HG03432 (cell line): ENCODE measurements at regions not wholly inside any gene's neighbourhood (a gene's known extent, or its start where the extent isn't known, plus 50 kb on each side); places are given as distances from the start of the nearest gene placed in this dataset.

Source experiments
- ATAC-seq: cut with Tn5 transposase; IDR thresholded peaks from one replicate; pipeline ENCODE4 v1.9.1; 2021; ENCODE audit warnings: mild to moderate bottlenecking, moderate library complexity; ENCODE audit not compliant: unreplicated experiment

GRCh38 chr15:91783451-91783850 is 70.1 kb upstream of the SLCO3A1 start:
- no peak for ATAC-seq

GRCh38 chr15:91784973-91785709 is 68.4 kb upstream of the SLCO3A1 start:
- no peak for ATAC-seq

- ATAC-seq: no peak
Measured at GRCh38 chr15:91787198-91787597, 66.3 kb upstream of the SLCO3A1 start.

GRCh38 chr15:91789136-91789535 is 64.4 kb upstream of the SLCO3A1 start:
- ATAC-seq: no peak

- no peak for ATAC-seq
Measured at GRCh38 chr15:91790836-91791235, 62.7 kb upstream of the SLCO3A1 start.

GRCh38 chr15:91793771-91794170 is 59.7 kb upstream of the SLCO3A1 start:
- ATAC-seq: no peak

GRCh38 chr15:91795235-91795634 is 58.3 kb upstream of the SLCO3A1 start:
- ATAC-seq: no peak

GRCh38 chr15:91801836-91802534 is 51.5 kb upstream of the SLCO3A1 start:
- no peak for ATAC-seq

- no peak for ATAC-seq
Measured at GRCh38 chr15:91803260-91803659, 50.2 kb upstream of the SLCO3A1 start.
